HEK293T (cell line): ENCODE measurements at regions not wholly inside any gene's neighbourhood (a gene's known extent, or its start where the extent isn't known, plus 50 kb on each side); places are given as distances from the start of the nearest gene placed in this dataset.

Experiments used
- CTCF ChIA-PET: fragments of 350-600 bp; formaldehyde crosslinking; extraction: SDS; loops from one replicate; lab custom pipeline; 2021; ENCODE audit warnings: antibody characterized with exemption, inconsistent platforms; lab: Yijun Ruan, JAX
- POLR2A ChIA-PET: fragments of 350-600 bp; formaldehyde crosslinking; extraction: SDS; loops from one replicate; lab custom pipeline; 2020; ENCODE audit warnings: antibody characterized with exemption, inconsistent platforms; lab: Yijun Ruan, JAX
- DNase-seq: peaks from one replicate; pipeline ENCODE4 v3.0.0; 2012; ENCODE audit warnings: mixed read lengths; ENCODE audit errors: extremely low spot score
- ARNT ChIP-seq: fragments of 450-650 bp; IDR thresholded peaks from 2 replicates; pipeline ENCODE4 v1.6.1; 2017; ENCODE audit warnings: mild to moderate bottlenecking
- BHLHE40 ChIP-seq: fragments of 450-650 bp; IDR thresholded peaks from 2 replicates; pipeline ENCODE4 v1.6.1; 2016; ENCODE audit warnings: mild to moderate bottlenecking, moderate library complexity, borderline replicate concordance
- CTBP1 ChIP-seq: fragments of 450-650 bp; IDR thresholded peaks from 2 replicates; pipeline ENCODE4 v1.6.1; 2016; ENCODE audit warnings: borderline replicate concordance
- ELF4 ChIP-seq: fragments of 450-650 bp; IDR thresholded peaks from 2 replicates; pipeline ENCODE4 v1.6.1; 2017; ENCODE audit warnings: antibody characterized with exemption
- FOXA1 ChIP-seq: fragments of 450-650 bp; IDR thresholded peaks from 2 replicates; pipeline ENCODE4 v1.6.1; 2016; ENCODE audit warnings: mild to moderate bottlenecking
- FOXK2 ChIP-seq: fragments of 450-650 bp; IDR thresholded peaks from 2 replicates; pipeline ENCODE4 v1.6.1; 2016; ENCODE audit warnings: mild to moderate bottlenecking
- FOXM1 ChIP-seq: fragments of 450-650 bp; IDR thresholded peaks from 2 replicates; pipeline ENCODE4 v1.6.1; 2017; ENCODE audit warnings: mild to moderate bottlenecking, borderline replicate concordance
- HDGF ChIP-seq: fragments of 450-650 bp; IDR thresholded peaks from 2 replicates; pipeline ENCODE4 v1.6.1; 2017; ENCODE audit warnings: antibody characterized with exemption, borderline replicate concordance
- L3MBTL2 ChIP-seq: fragments of 450-650 bp; conservative IDR thresholded peaks from 2 replicates; pipeline ENCODE4 v1.6.1; 2016; ENCODE audit warnings: mild to moderate bottlenecking
- LEF1 ChIP-seq: fragments of 450-650 bp; IDR thresholded peaks from 2 replicates; pipeline ENCODE4 v1.6.1; 2017; ENCODE audit warnings: mild to moderate bottlenecking, borderline replicate concordance
- NFRKB ChIP-seq: fragments of 450-650 bp; IDR thresholded peaks from 2 replicates; pipeline ENCODE4 v1.6.1; 2016; ENCODE audit warnings: mild to moderate bottlenecking, moderate library complexity
- PKNOX1 ChIP-seq: fragments of 450-650 bp; IDR thresholded peaks from 2 replicates; pipeline ENCODE4 v1.6.1; 2016
- SP1 ChIP-seq: fragments of 450-650 bp; IDR thresholded peaks from 2 replicates; pipeline ENCODE4 v1.6.1; 2017
- SUZ12 ChIP-seq: fragments of 450-650 bp; IDR thresholded peaks from 2 replicates; pipeline ENCODE4 v1.6.1; 2016; ENCODE audit warnings: mild to moderate bottlenecking
- TARDBP ChIP-seq: fragments of 450-650 bp; IDR thresholded peaks from 2 replicates; pipeline ENCODE4 v1.6.1; 2016
- ZNF384 ChIP-seq: fragments of 450-650 bp; IDR thresholded peaks from 2 replicates; pipeline ENCODE4 v1.6.1; 2016

GRCh38 chr6:100134297-100134696 is 140.3 kb upstream of the MCHR2 start:
- ChIA-PET POLR2A (no interaction called here), CTCF (no interaction called here)
- TF ChIP-seq NFRKB (no peak), PKNOX1 (no peak), HDGF (no peak), ZNF384 (no peak), CTBP1 (no peak), ARNT (no peak), TARDBP (no peak), SUZ12 (no peak), LEF1 (no peak), FOXM1 (no peak), SP1 (no peak), ELF4 (no peak), FOXA1 (no peak), FOXK2 (no peak), BHLHE40 (no peak), L3MBTL2 (no peak)
- no peak for DNase-seq

GRCh38 chr6:100132005-100132404 is 138.0 kb upstream of the MCHR2 start:
- CTCF ChIA-PET: interaction anchor here (0.7 kb wide), 1 partner anchor 330 kb away, joined by 3 read pairs; no protein-coding TSS in a partner anchor
- TF ChIP-seq L3MBTL2: no peak
- TF ChIP-seq LEF1: no peak
- no peak for TF ChIP-seq ZNF384
- no peak for TF ChIP-seq PKNOX1
- TF ChIP-seq ELF4: no peak
- no peak for TF ChIP-seq SUZ12
- POLR2A ChIA-PET: no interaction called here
- DNase-seq: no peak

- no peak for DNase-seq
- ChIA-PET CTCF (no interaction called here), POLR2A (no interaction called here)
- TF ChIP-seq HDGF (no peak), TARDBP (no peak), ZNF384 (no peak), NFRKB (no peak), CTBP1 (no peak), ELF4 (no peak), ARNT (no peak), PKNOX1 (no peak), SP1 (no peak), BHLHE40 (no peak), LEF1 (no peak), FOXA1 (no peak), SUZ12 (no peak), FOXM1 (no peak), FOXK2 (no peak), L3MBTL2 (no peak)
Observed at GRCh38 chr6:100130630-100131029, 136.6 kb upstream of the MCHR2 start.

- ChIA-PET CTCF (no interaction called here), POLR2A (no interaction called here)
- no peak for TF ChIP-seq SUZ12
- TF ChIP-seq ZNF384: no peak
- no peak for TF ChIP-seq FOXK2
- no peak for TF ChIP-seq PKNOX1
- TF ChIP-seq ARNT: no peak
- no peak for TF ChIP-seq HDGF
- TF ChIP-seq SP1: no peak
- TF ChIP-seq CTBP1: no peak
- no peak for TF ChIP-seq ELF4
- TF ChIP-seq NFRKB: no peak
- TF ChIP-seq FOXA1: no peak
- no peak for TF ChIP-seq L3MBTL2
- TF ChIP-seq TARDBP: no peak
- no peak for TF ChIP-seq BHLHE40
- TF ChIP-seq FOXM1: no peak
- DNase-seq: no peak
Observed at GRCh38 chr6:100126790-100127484, 132.9 kb upstream of the MCHR2 start.

- POLR2A ChIA-PET: no interaction called here
- CTCF ChIA-PET: interaction anchor here (0.6 to 1.2 kb wide), 3 partner anchors 117 to 431 kb away, joined by 3 read pairs; no protein-coding TSS in a partner anchor
- DNase-seq: no peak
- no peak for TF ChIP-seq ARNT
- no peak for TF ChIP-seq LEF1
- no peak for TF ChIP-seq ZNF384
- TF ChIP-seq SUZ12: no peak
- no peak for TF ChIP-seq FOXM1
- no peak for TF ChIP-seq FOXK2
- TF ChIP-seq PKNOX1: no peak
- no peak for TF ChIP-seq HDGF
- no peak for TF ChIP-seq NFRKB
- TF ChIP-seq TARDBP: no peak
Observed at GRCh38 chr6:100121854-100122609, 128.0 kb upstream of the MCHR2 start.
